IMR-90 (cell line): ENCODE measurements at regions not wholly inside any gene's neighbourhood (a gene's known extent, or its start where the extent isn't known, plus 50 kb on each side); places are given as distances from the start of the nearest gene placed in this dataset.

Source experiments
- ATAC-seq: fragments of 200-7000 bp; cut with Tn5 transposase; 2 replicates; pipeline ENCODE4 v1.9.1; 2020; ENCODE audit warnings: low read depth, mild to moderate bottlenecking, moderate library complexity
- BruUV-seq: library from RNA; stranded (reverse); fragments of 400-500 nt; replicated peaks from 2 replicates; lab custom pipeline; 2021; lab: Mats Ljungman, UMichigan
- CTCF ChIA-PET: fragments of 300-600 bp; formaldehyde crosslinking; extraction: SDS; loops from one replicate; lab custom pipeline; 2021; ENCODE audit warnings: antibody characterized with exemption; lab: Yijun Ruan, JAX
- POLR2A ChIA-PET: fragments of 300-600 bp; sonication (Branson Sonifier 250); formaldehyde crosslinking; loops from one replicate; lab custom pipeline; 2022; ENCODE audit warnings: antibody characterized with exemption; ENCODE audit not compliant: unreplicated experiment; lab: Charles Lee
- DNase-seq: peaks from one replicate; pipeline ENCODE4 v3.0.0; 2013
- H2AFZ ChIP-seq: replicated peaks from 2 replicates; pipeline ENCODE3; 2013; ENCODE audit warnings: low read length, mild to moderate bottlenecking; ENCODE audit not compliant: poor library complexity
- H2AK5ac ChIP-seq: 2 replicates; pipeline ENCODE4 v1.6.1; 2013; ENCODE audit warnings: low read depth, low read length, inconsistent platforms
- H2AK9ac ChIP-seq: replicated peaks from 2 replicates; pipeline ENCODE3; 2013; ENCODE audit warnings: mild to moderate bottlenecking, low read depth, low read length, moderate library complexity; ENCODE audit not compliant: poor library complexity
- H2BK120ac ChIP-seq: 2 replicates; pipeline ENCODE4 v1.6.1; 2013; ENCODE audit warnings: low read depth, low read length, inconsistent platforms
- H2BK15ac ChIP-seq: 3 replicates; pipeline ENCODE4 v1.6.1; 2013; ENCODE audit warnings: low read depth, low read length, inconsistent platforms
- H2BK20ac ChIP-seq: 2 replicates; pipeline ENCODE4 v1.6.1; 2013; ENCODE audit warnings: low read depth, mild to moderate bottlenecking, inconsistent platforms, low read length, moderate library complexity
- H2BK5ac ChIP-seq: 2 replicates; pipeline ENCODE4 v1.6.1; 2013; ENCODE audit warnings: mild to moderate bottlenecking, low read depth, low read length, inconsistent platforms; ENCODE audit not compliant: poor library complexity, severe bottlenecking
- H3K14ac ChIP-seq: replicated peaks from 2 replicates; pipeline ENCODE4 v1.6.1; 2013; ENCODE audit warnings: low read depth, low read length, inconsistent platforms
- H3K18ac ChIP-seq: 2 replicates; pipeline ENCODE4 v1.6.1; 2013; ENCODE audit warnings: low read depth, low read length, control low read depth
- H3K23ac ChIP-seq: 2 replicates; pipeline ENCODE4 v1.6.1; 2013; ENCODE audit warnings: low read depth, low read length, inconsistent platforms
- H3K27ac ChIP-seq: 2 replicates; pipeline ENCODE4 v1.5.1; 2013; ENCODE audit warnings: mild to moderate bottlenecking, control low read depth, low read length; ENCODE audit not compliant: insufficient read depth
- H3K27me3 ChIP-seq: 2 replicates; pipeline ENCODE4 v1.6.1; 2013; ENCODE audit warnings: low read length; ENCODE audit not compliant: control insufficient read depth, insufficient read depth
- H3K36me3 ChIP-seq: 2 replicates; pipeline ENCODE4 v1.6.1; 2013; ENCODE audit warnings: low read length, mixed read lengths; ENCODE audit not compliant: control insufficient read depth, insufficient read depth
- H3K4ac ChIP-seq: 2 replicates; pipeline ENCODE4 v1.6.1; 2013; ENCODE audit warnings: low read depth, low read length, inconsistent platforms
- H3K4me1 ChIP-seq: 2 replicates; pipeline ENCODE4 v1.6.1; 2013; ENCODE audit warnings: low read length, mixed read lengths; ENCODE audit not compliant: control insufficient read depth, insufficient read depth
- H3K4me2 ChIP-seq: 2 replicates; pipeline ENCODE4 v1.6.1; 2013; ENCODE audit warnings: low read depth, mild to moderate bottlenecking, control low read depth, low read length, moderate library complexity
- H3K4me3 ChIP-seq: 2 replicates; pipeline ENCODE4 v1.5.1; 2013; ENCODE audit warnings: low read depth, mild to moderate bottlenecking, control low read depth, low read length, moderate library complexity; ENCODE audit not compliant: insufficient read depth
- H3K56ac ChIP-seq: 2 replicates; pipeline ENCODE4 v1.6.1; 2013; ENCODE audit warnings: low read length, inconsistent platforms; ENCODE audit not compliant: insufficient read depth; ENCODE audit errors: extremely low read depth
- H3K79me1 ChIP-seq, 2 experiments: 2 replicates each; pipeline ENCODE4 v1.6.1; 2013; ENCODE audit warnings: low read length in 2 of 2, inconsistent platforms in 1 of 2, low read depth in 1 of 2
- H3K9ac ChIP-seq: 2 replicates; pipeline ENCODE4 v1.6.1; 2013; ENCODE audit warnings: low read depth, low read length, control low read depth
- H3K9me1 ChIP-seq: 2 replicates; pipeline ENCODE4 v1.6.1; 2013; ENCODE audit warnings: low read length, inconsistent platforms; ENCODE audit not compliant: insufficient read depth
- H3K9me3 ChIP-seq: 2 replicates; pipeline ENCODE4 v1.6.1; 2013; ENCODE audit warnings: low read length; ENCODE audit not compliant: control insufficient read depth, insufficient read depth
- H4K20me1 ChIP-seq: 2 replicates; pipeline ENCODE4 v1.6.1; 2013; ENCODE audit warnings: low read length, inconsistent platforms; ENCODE audit not compliant: insufficient read depth
- H4K5ac ChIP-seq: 2 replicates; pipeline ENCODE4 v1.6.1; 2013; ENCODE audit warnings: mild to moderate bottlenecking, low read depth, low read length, control low read depth
- H4K8ac ChIP-seq, 2 experiments: 2 replicates each; pipeline ENCODE4 v1.6.1; 2013; ENCODE audit warnings: low read depth in 2 of 2, low read length in 2 of 2, control low read depth in 1 of 2, inconsistent platforms in 1 of 2
- H4K91ac ChIP-seq: 2 replicates; pipeline ENCODE4 v1.6.1; 2013; ENCODE audit warnings: low read depth, low read length, inconsistent platforms; ENCODE audit not compliant: insufficient read depth
- BHLHE40 ChIP-seq: fragments of 150-350 bp; IDR thresholded peaks from 2 replicates; pipeline ENCODE4 v1.6.1; 2016; ENCODE audit warnings: mild to moderate bottlenecking, low read depth, low read length
- CEBPB ChIP-seq: IDR thresholded peaks from 2 replicates; pipeline ENCODE4 v1.6.1; 2012; ENCODE audit warnings: low read depth, low read length, improper control_type of control experiment
- CHD1 ChIP-seq: IDR thresholded peaks from 2 replicates; pipeline ENCODE4 v1.6.1; 2012; ENCODE audit warnings: low read depth, low read length, improper control_type of control experiment
- FOS ChIP-seq: fragments of 150-350 bp; IDR thresholded peaks from 2 replicates; pipeline ENCODE4 v1.6.1; 2016; ENCODE audit warnings: low read depth, low read length
- MAFK ChIP-seq: IDR thresholded peaks from 2 replicates; pipeline ENCODE4 v1.6.1; 2012; ENCODE audit warnings: low read depth, low read length, improper control_type of control experiment
- MAZ ChIP-seq: IDR thresholded peaks from 2 replicates; pipeline ENCODE4 v1.6.1; 2012; ENCODE audit warnings: low read depth, mild to moderate bottlenecking, low read length, improper control_type of control experiment, moderate library complexity, borderline replicate concordance
- MXI1 ChIP-seq: IDR thresholded peaks from 2 replicates; pipeline ENCODE4 v1.6.1; 2012; ENCODE audit warnings: low read depth, mild to moderate bottlenecking, low read length, moderate library complexity, borderline replicate concordance
- NFE2L2 ChIP-seq: fragments of 150-350 bp; IDR thresholded peaks from 2 replicates; pipeline ENCODE4 v1.6.1; 2016; ENCODE audit warnings: low read depth, mild to moderate bottlenecking, low read length
- RAD21 ChIP-seq: IDR thresholded peaks from 2 replicates; pipeline ENCODE4 v1.6.1; 2012; ENCODE audit warnings: low read length, improper control_type of control experiment
- RFX5 ChIP-seq: IDR thresholded peaks from 2 replicates; pipeline ENCODE4 v1.8.0; 2012; ENCODE audit warnings: low read depth, mild to moderate bottlenecking, low read length, moderate library complexity
- WGBS, 2 experiments: methylation state at CpG; one replicate each; pipeline versions ENCODE4 v1.1.5 to v1.1.7; 2013; ENCODE audit warnings: missing lambda C conversion rate in 2 of 2; ENCODE audit not compliant: insufficient read length in 1 of 2; ENCODE audit errors: extremely low coverage in 2 of 2; 5-methylcytosine and 5-hydroxymethylcytosine counted together
- dilution Hi-C: fragments of 300-500 bp; cut with HindIII; formaldehyde crosslinking; loops from one replicate; pipeline ENCODE4 v1.14.3; 2018; ENCODE audit warnings: low sequenced_read_pairs; ENCODE audit not compliant: unreplicated experiment
- in situ Hi-C: fragments of 300-500 bp; cut with MboI; formaldehyde crosslinking; loops from 3 replicates; pipeline ENCODE4 v1.14.3; 2019; ENCODE audit warnings: low sequenced_read_pairs, inconsistent platforms, mixed read lengths
- intact Hi-C: fragments of 100-400 bp; cut with micrococcal nuclease; formaldehyde crosslinking; loops from 2 replicates; pipeline ENCODE4 v1.10.0; 2022
- TF ChIP-seq, protein P1 (sequence below): fragments of 150-350 bp; IDR thresholded peaks from 2 replicates; pipeline ENCODE4 v1.6.1; 2016; ENCODE audit warnings: low read depth, mild to moderate bottlenecking, low read length, moderate library complexity, borderline replicate concordance
- TF ChIP-seq, protein P2 (sequence below): fragments of 150-350 bp; IDR thresholded peaks from 2 replicates; pipeline ENCODE4 v1.6.1; 2017; ENCODE audit warnings: mild to moderate bottlenecking, antibody characterized with exemption, low read length, low read depth
- TF ChIP-seq, protein P3 (sequence below): conservative IDR thresholded peaks from 2 replicates; pipeline ENCODE4 v1.5.1; 2012; ENCODE audit warnings: mild to moderate bottlenecking, low read depth, low read length, improper control_type of control experiment

DNA sequence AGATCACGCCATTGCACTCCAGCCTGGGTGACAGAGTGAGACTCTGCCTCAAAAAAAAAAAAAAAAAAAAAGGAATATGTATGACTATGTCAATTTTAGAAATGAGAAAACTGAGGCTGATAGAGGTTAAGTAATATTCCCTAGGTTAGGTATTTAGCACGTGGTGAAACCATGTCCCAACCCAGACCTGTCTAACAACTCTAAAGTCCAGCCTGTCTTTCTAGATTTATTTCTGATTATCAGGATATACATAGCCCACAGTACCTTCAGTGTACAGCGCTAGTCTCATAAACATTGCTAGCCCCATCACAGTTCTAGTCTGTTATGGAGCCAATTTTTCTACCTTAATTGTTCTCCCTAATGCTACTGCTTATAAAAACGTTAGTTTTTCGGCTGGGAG is 88.4 kb upstream of the RAP2B start:
- Histone ChIP-seq H3K56ac (no peak overlapping the region), H3K14ac (no peak overlapping the region), H3K4ac (no peak overlapping the region), H2BK20ac (no peak overlapping the region), H2BK15ac (no peak overlapping the region), H4K91ac (no peak overlapping the region), H3K27ac (no peak overlapping the region), H2AK9ac (no peak overlapping the region), H3K23ac (no peak overlapping the region), H4K8ac (no peak overlapping the region), H2AFZ (no peak overlapping the region), H2BK5ac (no peak overlapping the region), H3K4me1 (no peaks in the 10 kb centered on the region), H3K4me2 (no peak overlapping the region), H3K4me3 (no peak overlapping the region), H3K9me1 (no peaks in the 10 kb centered on the region), H2BK120ac (no peak overlapping the region), H3K9me3 (no peaks in the 10 kb centered on the region), H2AK5ac (no peak overlapping the region), H4K20me1 (no peaks in the 10 kb centered on the region), H4K5ac (no peak overlapping the region), H3K36me3 (no peaks in the 10 kb centered on the region), H3K27me3 (no peaks in the 10 kb centered on the region), H3K18ac (no peak overlapping the region), H3K79me1 (no peaks in the 10 kb centered on the region), H3K9ac (no peak overlapping the region)
- BruUV-seq = no TSS peak
- 100% methylated on average over 1 of the region's 5 CpGs; no CpG with 5 or more reads in 1 of the 2 experiments for WGBS, 2 experiments
- POLR2A ChIA-PET = no interaction called here
- dilution Hi-C loops (no loop called here), in situ Hi-C loops (no loop called here), intact Hi-C loops (no loop called here)
- no peak for DNase-seq
- CTCF ChIA-PET = no interaction called here
- ATAC-seq = no peak
- TF ChIP-seq BHLHE40 (no peak), FOS (no peak), MAFK (no peak), CEBPB (no peak), RAD21 (no peak), CHD1 (no peak), MXI1 (no peak), NFE2L2 (no peak), MAZ (no peak), RFX5 (no peak)
- TF ChIP-seq, protein P1, sequence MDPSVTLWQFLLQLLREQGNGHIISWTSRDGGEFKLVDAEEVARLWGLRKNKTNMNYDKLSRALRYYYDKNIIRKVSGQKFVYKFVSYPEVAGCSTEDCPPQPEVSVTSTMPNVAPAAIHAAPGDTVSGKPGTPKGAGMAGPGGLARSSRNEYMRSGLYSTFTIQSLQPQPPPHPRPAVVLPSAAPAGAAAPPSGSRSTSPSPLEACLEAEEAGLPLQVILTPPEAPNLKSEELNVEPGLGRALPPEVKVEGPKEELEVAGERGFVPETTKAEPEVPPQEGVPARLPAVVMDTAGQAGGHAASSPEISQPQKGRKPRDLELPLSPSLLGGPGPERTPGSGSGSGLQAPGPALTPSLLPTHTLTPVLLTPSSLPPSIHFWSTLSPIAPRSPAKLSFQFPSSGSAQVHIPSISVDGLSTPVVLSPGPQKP = no peak
- TF ChIP-seq, protein P2, sequence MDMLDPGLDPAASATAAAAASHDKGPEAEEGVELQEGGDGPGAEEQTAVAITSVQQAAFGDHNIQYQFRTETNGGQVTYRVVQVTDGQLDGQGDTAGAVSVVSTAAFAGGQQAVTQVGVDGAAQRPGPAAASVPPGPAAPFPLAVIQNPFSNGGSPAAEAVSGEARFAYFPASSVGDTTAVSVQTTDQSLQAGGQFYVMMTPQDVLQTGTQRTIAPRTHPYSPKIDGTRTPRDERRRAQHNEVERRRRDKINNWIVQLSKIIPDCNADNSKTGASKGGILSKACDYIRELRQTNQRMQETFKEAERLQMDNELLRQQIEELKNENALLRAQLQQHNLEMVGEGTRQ = no peak
- TF ChIP-seq, protein P3, sequence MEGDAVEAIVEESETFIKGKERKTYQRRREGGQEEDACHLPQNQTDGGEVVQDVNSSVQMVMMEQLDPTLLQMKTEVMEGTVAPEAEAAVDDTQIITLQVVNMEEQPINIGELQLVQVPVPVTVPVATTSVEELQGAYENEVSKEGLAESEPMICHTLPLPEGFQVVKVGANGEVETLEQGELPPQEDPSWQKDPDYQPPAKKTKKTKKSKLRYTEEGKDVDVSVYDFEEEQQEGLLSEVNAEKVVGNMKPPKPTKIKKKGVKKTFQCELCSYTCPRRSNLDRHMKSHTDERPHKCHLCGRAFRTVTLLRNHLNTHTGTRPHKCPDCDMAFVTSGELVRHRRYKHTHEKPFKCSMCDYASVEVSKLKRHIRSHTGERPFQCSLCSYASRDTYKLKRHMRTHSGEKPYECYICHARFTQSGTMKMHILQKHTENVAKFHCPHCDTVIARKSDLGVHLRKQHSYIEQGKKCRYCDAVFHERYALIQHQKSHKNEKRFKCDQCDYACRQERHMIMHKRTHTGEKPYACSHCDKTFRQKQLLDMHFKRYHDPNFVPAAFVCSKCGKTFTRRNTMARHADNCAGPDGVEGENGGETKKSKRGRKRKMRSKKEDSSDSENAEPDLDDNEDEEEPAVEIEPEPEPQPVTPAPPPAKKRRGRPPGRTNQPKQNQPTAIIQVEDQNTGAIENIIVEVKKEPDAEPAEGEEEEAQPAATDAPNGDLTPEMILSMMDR = no peak
